ENCODE measurements at regions not wholly inside any gene's neighbourhood (a gene's known extent, or its start where the extent isn't known, plus 50 kb on each side); places are given as distances from the start of the nearest gene placed in this dataset.

DNA sequence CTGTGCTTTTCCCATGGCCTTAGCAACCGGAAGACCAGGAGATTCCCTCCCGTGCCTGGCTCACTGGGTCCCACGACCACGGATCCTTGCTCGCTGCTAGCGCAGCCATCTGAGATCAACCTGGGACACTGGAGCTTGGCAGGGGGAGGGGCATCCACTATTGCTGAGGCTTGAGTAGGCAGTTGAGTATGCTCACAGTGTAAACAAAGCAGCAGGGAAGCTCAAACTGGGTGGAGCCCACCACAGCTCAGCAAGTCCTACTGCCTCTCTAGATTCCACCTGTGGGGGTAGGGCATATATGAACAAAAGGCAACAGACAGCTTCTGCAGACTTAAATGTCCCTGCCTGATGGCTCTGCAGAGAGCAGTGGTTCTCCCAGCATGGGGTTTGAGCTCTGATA is 697.0 kb downstream of the SORCS1 start:
- DNase-seq (ENCODE audit: low spot score): no peak

DNA sequence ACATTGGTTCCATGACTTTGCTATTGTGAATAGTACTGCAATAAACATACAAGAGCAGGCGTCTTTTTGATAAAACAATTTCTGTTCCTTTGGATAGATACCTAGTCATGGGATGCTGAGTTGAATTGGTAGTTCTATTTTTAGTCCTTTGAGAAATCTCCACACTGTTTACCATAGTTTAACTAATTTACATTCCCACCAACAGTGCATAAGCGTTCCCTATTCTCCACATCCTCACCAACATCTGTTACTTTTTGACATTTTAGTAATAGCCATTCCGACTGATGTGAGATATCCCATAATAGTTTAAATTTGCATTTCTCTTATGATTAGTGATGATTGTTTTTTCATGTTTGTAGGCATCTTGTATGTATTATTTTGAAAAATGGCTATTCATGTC is 707.0 kb downstream of the SORCS1 start:
- no peak for DNase-seq (ENCODE audit: low spot score)

DNA sequence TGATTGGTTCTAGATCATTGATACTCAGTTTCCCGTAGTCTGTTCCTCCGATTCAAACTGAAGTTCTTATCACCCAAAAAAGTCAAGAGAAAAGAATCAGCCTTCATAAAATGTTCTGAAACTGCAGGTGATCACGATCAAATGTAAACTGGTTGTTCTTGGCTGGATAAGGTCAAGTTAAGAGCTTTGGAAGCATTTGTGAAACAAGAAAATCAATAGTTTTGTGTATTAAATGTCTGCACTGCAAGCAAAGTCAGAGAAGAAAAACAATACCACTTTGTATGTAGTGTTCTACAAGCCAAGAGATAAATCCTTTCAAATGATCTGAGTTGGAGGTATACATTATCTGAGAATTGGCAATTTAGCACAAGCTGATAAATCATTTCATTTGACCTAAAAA is 710.3 kb downstream of the SORCS1 start:
- DNase-seq (ENCODE audit: low spot score): no peak

- DNase-seq (ENCODE audit: low spot score): no peak
Measured at GRCh38 chr10:106450966-106451365, 713.5 kb downstream of the SORCS1 start.

DNA sequence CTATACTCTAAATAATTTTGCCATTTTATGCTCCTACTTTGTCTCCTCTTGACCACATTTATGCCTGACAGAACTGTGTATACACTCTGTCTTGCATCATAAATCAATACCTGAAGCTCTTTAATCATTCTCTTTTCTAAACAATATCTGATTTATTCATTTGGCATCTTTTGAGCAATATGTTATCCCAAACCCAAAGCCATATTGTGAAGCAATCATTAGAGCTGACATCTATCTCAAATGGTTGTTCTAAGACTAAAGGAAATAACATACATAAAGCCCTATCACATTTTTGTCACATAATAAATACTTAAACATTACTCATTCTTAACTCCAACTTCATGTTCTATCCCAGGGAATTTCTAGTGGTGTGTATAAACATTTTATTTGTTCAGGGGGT is 717.6 kb downstream of the SORCS1 start:
- DNase-seq (ENCODE audit: low spot score): no peak

DNA sequence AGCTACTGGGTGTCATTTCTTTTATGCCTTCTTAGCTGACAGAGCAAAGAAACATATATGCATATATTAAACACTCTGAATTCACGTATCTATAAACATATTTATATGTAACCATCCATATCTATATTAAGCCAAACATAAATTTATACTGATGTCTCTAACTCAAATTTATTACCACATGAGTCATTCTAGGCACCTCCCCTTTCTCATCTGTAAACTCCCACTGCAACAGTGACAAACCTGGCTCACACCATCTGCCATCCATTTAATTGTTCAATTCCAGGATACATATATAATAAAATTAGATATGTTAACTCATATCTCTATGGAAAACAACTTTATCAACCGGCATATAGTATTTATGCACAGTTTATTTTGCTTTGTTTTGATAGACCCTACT is 722.3 kb downstream of the SORCS1 start:
- no peak for DNase-seq (ENCODE audit: low spot score)

- DNase-seq (ENCODE audit: low spot score): no peak
Measured at GRCh38 chr10:106440767-106441166, 723.7 kb downstream of the SORCS1 start.

DNA sequence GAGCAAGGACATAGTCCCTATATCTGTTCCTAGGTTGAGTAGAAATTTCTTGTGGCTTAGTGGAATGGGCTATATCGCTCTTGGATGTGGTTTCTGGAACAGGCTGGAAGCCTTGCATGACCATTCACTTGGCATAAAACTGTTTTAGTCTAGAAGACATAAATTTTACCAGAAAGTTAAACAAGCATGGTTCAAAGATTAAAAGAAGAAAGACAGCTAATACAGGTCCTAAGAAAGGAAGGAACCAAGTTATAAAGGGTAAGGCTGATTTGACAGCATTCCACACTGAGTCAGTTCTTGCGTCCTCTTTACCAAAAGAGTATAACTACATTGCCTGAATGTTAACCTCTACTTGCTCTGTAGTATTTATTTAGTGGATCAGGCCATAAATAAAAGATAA is 724.2 kb downstream of the SORCS1 start:
- no peak for DNase-seq (ENCODE audit: low spot score)

- DNase-seq (ENCODE audit: low spot score): no peak
Measured at GRCh38 chr10:106439366-106439765, 725.1 kb downstream of the SORCS1 start.

DNA sequence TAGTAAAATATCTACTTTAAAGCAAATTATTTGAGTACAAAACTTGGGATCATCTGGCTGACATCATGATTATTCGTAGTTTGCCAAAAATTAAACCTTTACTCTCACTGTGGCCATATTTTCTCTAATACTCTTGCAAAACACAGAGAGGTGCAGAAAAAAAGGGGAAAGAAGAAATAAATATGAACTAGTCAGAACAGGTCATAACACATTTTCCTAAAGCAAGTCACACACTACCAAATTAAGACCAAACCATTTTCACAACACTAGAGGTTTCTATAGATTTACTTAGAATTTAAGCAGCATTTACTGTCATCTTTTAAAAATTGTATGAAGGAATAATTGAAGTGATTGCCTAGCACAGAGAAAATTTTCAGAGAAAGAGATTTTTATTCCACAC is 726.1 kb downstream of the SORCS1 start:
- no peak for DNase-seq (ENCODE audit: low spot score)

DNA sequence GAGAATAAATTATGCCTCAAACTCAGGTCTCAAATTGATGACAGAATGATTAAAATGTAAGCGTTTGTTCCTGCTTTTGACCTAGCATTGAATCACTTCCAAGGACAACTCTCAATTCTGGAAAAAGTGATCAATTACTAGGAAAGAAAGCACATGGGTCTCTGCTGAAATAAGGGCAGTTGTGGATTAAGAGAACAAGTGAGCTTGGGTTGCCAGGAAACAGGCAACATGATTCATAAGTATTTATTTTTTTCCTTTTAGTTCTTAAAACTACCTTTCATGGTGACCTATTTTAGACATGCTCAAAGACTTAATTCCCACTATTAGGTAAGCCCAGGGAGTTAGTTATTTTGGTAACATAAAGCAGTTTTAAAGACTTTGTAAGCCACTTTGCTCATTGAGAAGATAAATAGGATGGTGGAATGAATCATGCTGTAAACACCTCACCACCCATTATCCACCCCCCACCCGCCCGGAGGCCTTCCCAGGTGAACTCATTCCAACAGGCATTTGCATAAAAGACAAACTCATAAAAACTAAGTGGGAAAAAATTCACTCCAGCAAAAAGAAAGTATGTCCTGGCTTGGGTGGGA is 728.3 kb downstream of the SORCS1 start:
- no peak for DNase-seq (ENCODE audit: low spot score)

- DNase-seq (ENCODE audit: low spot score): no peak
Measured at GRCh38 chr10:106435081-106435480, 729.4 kb downstream of the SORCS1 start.

DNA sequence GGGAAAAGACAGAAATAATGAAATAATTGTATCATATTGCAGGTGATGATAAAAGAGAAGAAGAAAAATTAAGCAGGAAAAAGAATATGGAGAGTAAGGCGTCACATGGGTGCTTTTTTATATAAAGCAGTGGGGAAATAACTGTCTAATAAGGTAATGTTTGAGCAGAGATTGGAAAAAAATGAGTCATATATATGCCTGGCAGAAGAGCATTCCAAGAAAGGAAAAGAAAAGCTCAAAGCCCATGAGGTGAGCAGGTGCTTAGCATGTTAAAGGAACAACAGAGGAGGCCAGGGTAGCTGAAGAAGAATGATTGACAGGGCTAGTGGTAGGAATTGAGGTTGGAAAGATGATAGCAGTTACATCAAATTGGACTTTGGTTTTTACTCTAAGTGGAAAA is 739.5 kb downstream of the SORCS1 start:
- DNase-seq (ENCODE audit: low spot score): no peak

DNA sequence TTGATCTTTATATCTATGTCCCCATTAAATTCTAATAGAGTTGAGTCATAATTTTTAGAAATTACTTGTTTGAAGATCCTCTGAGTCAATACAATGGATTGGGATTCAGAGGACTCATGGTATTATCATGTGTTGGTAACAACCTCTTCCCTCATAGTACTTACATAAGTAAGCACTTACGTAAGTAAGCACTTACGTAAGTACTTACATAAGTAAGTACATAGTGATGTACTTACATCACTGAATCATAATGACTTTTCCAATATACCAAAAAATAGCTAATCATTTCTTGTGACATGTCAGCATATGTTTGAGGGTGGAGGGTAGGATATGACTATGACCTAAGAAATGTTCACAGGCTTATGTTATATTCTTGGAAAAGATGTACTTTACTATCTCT is 740.5 kb downstream of the SORCS1 start:
- no peak for DNase-seq (ENCODE audit: low spot score)

GRCh38 chr10:106410331-106410730 is 754.2 kb downstream of the SORCS1 start:
- no peak for DNase-seq (ENCODE audit: low spot score)

GRCh38 chr10:106405141-106405540 is 759.4 kb downstream of the SORCS1 start:
- DNase-seq (ENCODE audit: low spot score): no peak

- DNase-seq (ENCODE audit: low spot score): no peak
Measured at GRCh38 chr10:106402458-106402857, 762.0 kb downstream of the SORCS1 start.

- no peak for DNase-seq (ENCODE audit: low spot score)
Measured at GRCh38 chr10:106401967-106402366, 762.5 kb downstream of the SORCS1 start.

DNA sequence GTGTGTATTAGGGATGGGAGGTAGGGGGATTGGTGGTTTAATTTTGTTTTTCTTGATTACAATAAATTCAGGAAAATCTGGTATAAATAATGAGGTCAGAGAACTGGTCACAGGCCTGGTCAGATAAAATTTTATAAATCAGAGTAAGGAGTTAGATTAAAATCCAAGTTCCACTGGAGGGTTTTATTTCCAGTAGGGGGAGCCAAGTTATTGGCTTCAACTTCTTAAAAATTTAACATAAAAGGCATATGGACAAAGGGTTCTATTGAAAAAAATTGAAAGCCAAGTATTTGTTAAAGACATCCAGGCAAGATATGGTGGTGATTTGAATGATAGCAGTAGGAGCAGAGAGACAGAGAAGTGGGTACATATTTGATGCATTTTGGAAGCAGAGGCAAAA is 763.3 kb downstream of the SORCS1 start:
- DNase-seq (ENCODE audit: low spot score): no peak

GRCh38 chr10:106399112-106399511 is 765.4 kb downstream of the SORCS1 start:
- no peak for DNase-seq (ENCODE audit: low spot score)

DNA sequence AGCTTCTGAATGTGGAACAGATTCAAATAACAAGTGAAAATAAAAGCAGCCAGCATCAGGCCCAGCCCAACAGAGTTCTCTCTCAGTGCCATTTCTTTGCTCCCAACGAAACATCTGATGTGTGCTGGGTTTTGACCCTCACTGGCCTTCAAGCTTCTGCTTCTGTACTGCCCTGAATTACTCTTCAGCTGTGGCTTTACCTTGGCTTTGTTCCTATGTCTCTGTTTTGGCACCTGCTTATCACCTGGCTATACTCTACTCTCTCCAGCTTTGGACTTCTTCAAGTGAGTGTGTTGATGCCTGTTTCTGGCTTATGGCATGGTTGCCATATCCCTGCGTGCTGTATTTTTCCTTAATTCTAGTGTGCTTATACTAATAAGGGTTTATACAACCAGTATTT is 768.3 kb downstream of the SORCS1 start:
- no peak for DNase-seq (ENCODE audit: low spot score)

DNA sequence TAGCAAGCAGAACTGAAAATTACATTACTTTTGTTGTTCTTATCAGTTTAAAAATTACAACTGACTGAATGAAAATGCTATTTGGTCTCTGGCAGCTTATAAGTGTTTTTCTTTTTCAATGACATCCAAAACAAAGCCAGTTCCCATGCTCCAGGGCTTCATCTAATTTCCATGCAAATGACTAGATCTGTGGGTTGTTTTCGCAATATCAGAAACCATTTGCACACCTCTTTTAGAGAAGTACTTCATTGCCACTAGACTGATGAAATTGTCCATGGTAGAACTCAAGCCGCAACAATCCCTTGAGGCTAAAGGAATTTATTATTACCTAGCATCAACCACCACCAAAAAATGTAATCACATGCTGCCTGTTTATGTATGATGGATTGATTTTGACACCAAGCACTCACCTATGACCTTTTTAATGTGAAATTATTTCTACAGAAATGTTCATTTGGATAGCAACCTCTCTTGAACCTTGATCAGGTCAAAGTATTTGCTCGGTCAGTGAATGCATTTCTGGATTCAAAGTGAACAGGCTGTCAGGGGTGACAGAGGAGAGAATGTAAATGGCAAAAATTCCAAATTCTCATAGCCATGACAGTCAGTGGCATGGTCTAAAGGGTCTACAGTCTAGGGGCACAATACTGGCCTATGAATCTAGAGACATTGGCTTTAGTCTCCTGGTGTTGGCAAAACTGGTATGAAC is 769.3 kb downstream of the SORCS1 start:
- DNase-seq (ENCODE audit: low spot score): no peak

- DNase-seq (ENCODE audit: low spot score): no peak
Measured at GRCh38 chr10:106392778-106393177, 771.7 kb downstream of the SORCS1 start.

DNA sequence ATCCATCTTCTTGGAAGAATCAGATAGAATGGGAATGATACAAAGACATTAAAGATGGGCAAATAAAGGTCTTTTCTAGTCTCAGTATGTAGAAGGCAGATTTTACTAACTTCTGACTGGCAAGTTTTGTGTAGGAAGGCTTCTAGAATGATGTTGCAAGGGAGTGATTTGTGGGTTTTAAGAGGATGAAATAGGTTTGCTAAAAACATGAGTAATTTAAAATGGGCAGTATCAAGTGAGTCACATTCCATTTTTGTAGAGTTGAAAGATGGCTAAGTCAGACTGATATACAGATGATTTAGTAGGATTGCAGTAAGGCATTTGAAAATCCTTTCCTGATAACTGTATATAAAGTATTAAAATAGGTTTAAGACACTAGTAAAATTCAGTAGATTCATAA is 777.4 kb downstream of the SORCS1 start:
- peak; percentile 11 for DNase-seq (ENCODE audit: low spot score)
